ENCODE measurements at regions not wholly inside any gene's neighbourhood (a gene's known extent, or its start where the extent isn't known, plus 50 kb on each side); places are given as distances from the start of the nearest gene placed in this dataset.

GRCh38 chr9:90449213-90449925, 193.3 kb downstream of the DIRAS2 start:
- no peak for DNase-seq (ENCODE audit: low spot score in 2 of 2)
- no peaks in the 10 kb centered on the region for H3K4me1 ChIP-seq

GRCh38 chr9:90451804-90452203, 190.8 kb downstream of the DIRAS2 start:
- no peak overlapping the region for H3K27ac ChIP-seq
- WGBS = 0% methylated on average over 1 of the region's 1 CpG
- no peaks in the 10 kb centered on the region for H3K4me1 ChIP-seq
- DNase-seq (ENCODE audit: low spot score in 2 of 2) = no peak
- no peaks in the 10 kb centered on the region for H3K36me3 ChIP-seq
- H3K4me3 ChIP-seq = no peak overlapping the region
- TF ChIP-seq EP300 (IDR thresholded peaks at IDR 0.05) = no peak
- no peak for TF ChIP-seq POLR2A (IDR thresholded peaks at IDR 0.05)
- no peak for TF ChIP-seq CTCF (IDR thresholded peaks at IDR 0.05)
- no peak for TF ChIP-seq POLR2AphosphoS5 (IDR thresholded peaks at IDR 0.05)
- H3K9me3 ChIP-seq = no peaks in the 10 kb centered on the region
- H3K27me3 ChIP-seq = no peaks in the 10 kb centered on the region

More at GRCh38 chr9:90449213-90449925, 193.3 kb downstream of the DIRAS2 start:
- Histone ChIP-seq H3K27ac (no peak overlapping the region), H3K27me3 (peaks cover 2% of the 10 kb centered on the region), H3K9me3 (no peaks in the 10 kb centered on the region), H3K4me3 (no peak overlapping the region), H3K36me3 (no peaks in the 10 kb centered on the region)
- TF ChIP-seq EP300 (IDR thresholded peaks at IDR 0.05) (no peak), POLR2A (IDR thresholded peaks at IDR 0.05) (no peak), POLR2AphosphoS5 (IDR thresholded peaks at IDR 0.05) (no peak)
- WGBS = 67% methylated on average over 4 of the region's 4 CpGs

- 76% methylated on average over 4 of the region's 4 CpGs for WGBS
- Histone ChIP-seq H3K9me3 (no peaks in the 10 kb centered on the region), H3K4me3 (no peak overlapping the region), H3K27ac (no peak overlapping the region), H3K27me3 (no peaks in the 10 kb centered on the region), H3K36me3 (no peaks in the 10 kb centered on the region), H3K4me1 (no peaks in the 10 kb centered on the region)
- TF ChIP-seq EP300 (IDR thresholded peaks at IDR 0.05) (no peak), POLR2AphosphoS5 (IDR thresholded peaks at IDR 0.05) (no peak), CTCF (IDR thresholded peaks at IDR 0.05) (no peak), POLR2A (IDR thresholded peaks at IDR 0.05) (no peak)
- no peak for DNase-seq (ENCODE audit: low spot score in 2 of 2)
Measured at GRCh38 chr9:90455316-90455715, 187.3 kb downstream of the DIRAS2 start.

- Histone ChIP-seq H3K36me3 (no peaks in the 10 kb centered on the region), H3K4me1 (no peaks in the 10 kb centered on the region), H3K4me3 (no peak overlapping the region), H3K9me3 (no peaks in the 10 kb centered on the region), H3K27ac (no peak overlapping the region), H3K27me3 (no peaks in the 10 kb centered on the region)
- no peak for DNase-seq (ENCODE audit: low spot score in 2 of 2)
- TF ChIP-seq POLR2AphosphoS5 (IDR thresholded peaks at IDR 0.05) = no peak
- TF ChIP-seq EP300 (IDR thresholded peaks at IDR 0.05) = no peak
- TF ChIP-seq CTCF (IDR thresholded peaks at IDR 0.05) = no peak
- TF ChIP-seq POLR2A (IDR thresholded peaks at IDR 0.05) = no peak
- 80% methylated on average over 9 of the region's 9 CpGs for WGBS
Measured at GRCh38 chr9:90457386-90458190, 185.0 kb downstream of the DIRAS2 start.

- Histone ChIP-seq H3K27me3 (no peaks in the 10 kb centered on the region), H3K4me3 (no peak overlapping the region), H3K36me3 (no peaks in the 10 kb centered on the region), H3K9me3 (no peaks in the 10 kb centered on the region), H3K4me1 (no peaks in the 10 kb centered on the region), H3K27ac (no peak overlapping the region)
- 75% methylated on average over 4 of the region's 4 CpGs for WGBS
- no peak for DNase-seq (ENCODE audit: low spot score in 2 of 2)
- TF ChIP-seq POLR2AphosphoS5 (IDR thresholded peaks at IDR 0.05) (no peak), CTCF (IDR thresholded peaks at IDR 0.05) (no peak), POLR2A (IDR thresholded peaks at IDR 0.05) (no peak), EP300 (IDR thresholded peaks at IDR 0.05) (no peak)
Measured at GRCh38 chr9:90458485-90458884, 184.1 kb downstream of the DIRAS2 start.

Data from suprapubic skin (tissue), 4 donors.